Urinary bladder (tissue), 3 donors: ENCODE measurements at regions not wholly inside any gene's neighbourhood (a gene's known extent, or its start where the extent isn't known, plus 50 kb on each side); places are given as distances from the start of the nearest gene placed in this dataset.
"Not testable (repeated sequence)": the region's sequence is repeated elsewhere in the genome, so short reads cannot be mapped to it uniquely, and the experiment has no call there.

Experiments
- DNase-seq: peaks from one replicate; pipeline ENCODE4 v3.0.0-alpha.2; 2015; ENCODE audit errors: extremely low spot score
- H3K27ac ChIP-seq: one replicate; pipeline ENCODE4 v1.5.1; 2013; ENCODE audit warnings: low read depth, mild to moderate bottlenecking, moderate library complexity
- H3K36me3 ChIP-seq: one replicate; pipeline ENCODE4 v1.6.1; 2013; ENCODE audit warnings: mild to moderate bottlenecking, moderate library complexity; ENCODE audit not compliant: insufficient read depth
- H3K4me1 ChIP-seq: one replicate; pipeline ENCODE4 v1.6.1; 2013; ENCODE audit warnings: mild to moderate bottlenecking, moderate library complexity; ENCODE audit not compliant: insufficient read depth
- H3K4me3 ChIP-seq: one replicate; pipeline ENCODE4 v1.5.1; 2013; ENCODE audit warnings: low read depth, low read length
- WGBS: extraction: QIAGEN DNeasy Blood & Tissue Kit; methylation state at CpG from one replicate; pipeline ENCODE4 v1.1.7; 2013; 5-methylcytosine and 5-hydroxymethylcytosine counted together
- donor health status: healthy with polysubstance abuse.
- donor health status: healthy.

DNA sequence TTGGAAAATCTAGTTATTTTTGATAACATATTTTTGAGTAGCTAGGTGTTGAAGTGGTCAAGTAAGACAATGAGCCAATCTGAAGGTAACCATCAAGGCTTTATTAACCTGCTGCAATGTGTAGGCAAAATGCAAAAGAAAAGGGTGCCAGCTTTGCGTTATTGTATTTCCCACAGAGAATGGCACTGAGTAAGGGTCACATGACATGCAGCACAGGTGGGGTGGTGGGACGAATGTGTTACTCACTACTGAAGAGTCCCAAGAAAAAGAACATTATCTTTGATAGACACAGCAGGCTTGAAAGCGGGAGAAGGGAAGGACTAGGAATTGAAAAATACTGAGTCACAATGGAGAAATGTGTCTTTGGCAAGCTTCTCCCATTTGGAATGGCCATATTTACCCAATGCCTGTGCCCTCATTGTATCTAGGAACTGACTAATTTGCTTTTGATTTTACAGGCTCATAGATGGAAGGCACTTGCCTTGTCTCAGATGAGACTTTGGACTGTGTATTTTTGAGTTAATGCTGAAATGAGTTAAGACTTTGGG lies 898.6 kb upstream of the POT1 start:
- H3K36me3 ChIP-seq, result no peaks in the 10 kb centered on the region
- DNase-seq, result no peak
- H3K4me3 ChIP-seq, result no peak overlapping the region
- 83% methylated on average over 3 of the region's 3 CpGs for WGBS
- H3K27ac ChIP-seq, result no peak overlapping the region
- no peaks in the 10 kb centered on the region for H3K4me1 ChIP-seq

DNA sequence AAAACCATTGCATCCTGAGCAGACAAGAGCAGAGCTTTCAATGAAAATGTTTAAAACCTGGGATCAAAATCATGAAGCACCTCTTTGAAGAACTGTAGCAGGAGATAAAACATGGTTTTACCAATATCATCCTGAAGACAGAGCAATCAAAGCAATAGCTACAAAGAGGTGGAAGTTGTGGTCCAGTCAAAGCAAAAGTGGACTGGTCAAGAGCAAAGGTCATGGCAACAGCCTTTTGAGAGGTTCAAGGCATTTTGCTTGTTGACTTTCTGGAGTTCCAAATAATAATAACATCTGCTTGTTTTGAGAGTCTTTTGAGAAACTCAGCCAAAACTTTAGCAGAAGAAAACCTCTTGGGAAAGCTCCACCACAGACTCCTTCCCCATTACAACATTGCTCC lies 893.9 kb upstream of the POT1 start:
- no peak overlapping the region for H3K27ac ChIP-seq
- no peak for DNase-seq
- no peak overlapping the region for H3K4me3 ChIP-seq
- no peaks in the 10 kb centered on the region for H3K36me3 ChIP-seq
- H3K4me1 ChIP-seq, result no peaks in the 10 kb centered on the region

DNA sequence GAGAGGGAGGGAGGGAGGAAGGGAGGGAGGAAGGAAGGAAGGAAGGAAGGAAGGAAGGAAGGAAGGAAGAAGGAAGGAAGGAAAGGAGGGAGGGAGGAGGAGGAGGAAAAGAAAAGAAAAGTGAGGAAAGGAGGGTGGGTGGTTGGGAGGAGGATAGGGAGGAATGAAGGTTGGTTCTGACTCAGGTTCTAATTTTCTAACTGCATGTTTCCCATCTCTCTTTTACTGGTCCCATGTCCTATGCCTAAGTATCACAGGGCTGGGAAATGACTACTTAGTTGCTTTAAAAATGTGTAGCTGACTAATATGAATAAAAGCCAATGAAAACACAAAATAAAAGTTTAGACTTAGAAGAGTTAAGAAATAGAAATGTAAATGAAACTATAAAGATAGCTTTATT lies 890.9 kb upstream of the POT1 start:
- DNase-seq, result no peak
- Histone ChIP-seq H3K36me3 (no peaks in the 10 kb centered on the region), H3K4me1 (no peaks in the 10 kb centered on the region), H3K4me3 (no peak overlapping the region), H3K27ac (no peak overlapping the region)

DNA sequence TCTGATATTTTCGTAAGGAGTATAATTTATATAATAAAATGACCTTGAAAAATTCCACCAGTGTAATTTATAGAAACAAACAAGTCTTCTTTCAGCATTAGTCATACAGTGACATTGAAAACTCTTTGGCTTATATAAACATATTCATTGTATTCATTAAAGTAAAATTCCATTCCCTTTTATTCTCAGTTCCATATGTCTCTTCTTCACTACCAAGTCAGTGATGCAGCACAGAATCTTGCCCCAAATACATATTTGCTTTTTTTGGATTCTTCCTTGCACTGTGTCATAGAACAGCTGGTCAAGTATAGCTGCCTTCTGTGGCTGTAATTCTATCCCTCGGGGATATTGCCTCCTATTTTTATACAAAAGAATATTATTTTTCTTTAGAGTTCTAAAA lies 884.5 kb upstream of the POT1 start:
- Histone ChIP-seq H3K4me3 (no peak overlapping the region), H3K27ac (no peak overlapping the region), H3K36me3 (no peaks in the 10 kb centered on the region), H3K4me1 (no peaks in the 10 kb centered on the region)
- WGBS, result 22% methylated on average over 2 of the region's 2 CpGs
- no peak for DNase-seq

DNA sequence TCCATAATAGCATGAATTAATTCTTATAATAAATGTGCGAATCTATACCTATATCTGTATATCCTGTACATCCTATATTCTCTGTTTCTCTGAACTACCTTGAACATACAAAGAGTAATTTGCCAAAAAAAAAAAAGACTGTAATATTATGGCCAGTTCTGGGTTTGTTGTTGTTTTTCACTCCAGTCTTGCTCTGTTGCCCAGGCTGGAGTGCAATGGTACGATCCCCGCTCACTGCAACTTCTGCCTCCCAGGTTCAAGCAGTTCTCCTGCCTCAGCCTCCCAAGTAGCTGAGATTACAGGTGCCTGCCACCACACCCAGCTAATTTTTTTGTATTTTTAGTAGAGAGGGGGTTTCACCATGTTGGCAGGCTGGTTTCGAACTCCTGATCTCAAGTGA lies 876.9 kb upstream of the POT1 start:
- H3K36me3 ChIP-seq, H3K4me1 ChIP-seq, DNase-seq, H3K4me3 ChIP-seq, H3K27ac ChIP-seq: not testable (repeated sequence)
- WGBS, result 93% methylated on average over 4 of the region's 4 CpGs

DNA sequence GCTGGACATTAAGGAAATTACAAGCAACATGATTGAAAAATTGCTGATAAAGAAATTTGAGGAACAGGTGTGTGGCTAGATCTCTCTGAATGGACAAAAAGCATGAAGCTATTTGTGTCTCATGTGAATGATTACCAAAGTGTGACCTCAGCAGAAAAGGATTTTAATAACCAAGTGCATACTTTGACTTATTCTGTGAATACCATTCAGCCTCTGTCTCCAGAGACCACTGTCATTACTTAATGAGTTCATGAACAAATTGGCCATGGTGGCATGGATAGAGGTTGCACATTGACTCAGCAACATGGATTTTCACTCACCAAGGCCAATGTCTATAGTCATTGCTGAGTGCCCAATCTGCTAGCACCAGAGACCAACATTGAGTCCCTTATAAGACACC lies 874.6 kb upstream of the POT1 start:
- Histone ChIP-seq H3K4me1 (no peaks in the 10 kb centered on the region), H3K36me3 (no peaks in the 10 kb centered on the region), H3K4me3 (no peak overlapping the region), H3K27ac (no peak overlapping the region)
- DNase-seq, result no peak

DNA sequence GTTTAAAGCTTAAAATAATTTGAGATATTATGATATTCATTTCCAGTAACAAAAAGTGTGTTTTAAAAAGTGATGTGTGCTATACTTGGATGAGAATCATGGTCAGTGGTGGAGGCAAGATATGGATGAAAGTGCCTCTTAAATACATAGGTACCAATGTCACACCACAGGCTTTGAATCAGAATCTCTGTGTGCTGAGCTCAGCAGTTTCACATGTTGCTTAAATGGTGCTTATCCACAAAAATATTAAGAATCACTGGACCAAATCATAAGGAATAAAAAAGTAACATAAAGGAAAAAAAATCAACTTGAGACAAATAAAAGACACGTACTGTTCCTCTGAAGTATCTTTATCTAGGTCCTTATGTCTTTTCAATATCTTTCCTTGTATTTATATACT lies 850.5 kb upstream of the POT1 start:
- Histone ChIP-seq H3K4me3 (no peak overlapping the region), H3K4me1 (no peaks in the 10 kb centered on the region), H3K27ac (no peak overlapping the region), H3K36me3 (no peaks in the 10 kb centered on the region)
- DNase-seq, result no peak
- 70% methylated on average over 1 of the region's 1 CpG for WGBS

DNA sequence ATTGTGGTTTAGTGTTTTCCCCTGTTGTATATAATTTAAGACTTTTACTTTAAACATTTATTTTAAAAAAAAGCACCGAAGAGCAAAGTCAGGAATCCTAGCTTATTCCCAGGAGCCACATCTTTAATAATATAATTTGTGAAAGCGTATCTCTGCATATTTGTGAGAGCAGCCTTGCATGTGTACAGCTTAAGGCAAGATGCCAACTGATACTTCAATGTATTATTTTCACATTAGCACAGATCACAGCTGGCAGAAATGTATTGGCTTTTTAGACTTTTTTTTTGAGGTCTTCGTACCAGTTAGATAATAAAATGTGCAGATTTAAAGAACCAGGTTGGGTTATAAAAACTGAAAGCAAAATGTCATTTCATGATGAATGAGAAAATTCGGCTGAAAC lies 845.7 kb upstream of the POT1 start:
- H3K36me3 ChIP-seq, result no peaks in the 10 kb centered on the region
- WGBS, result 45% methylated on average over 4 of the region's 4 CpGs
- no peak for DNase-seq
- H3K4me3 ChIP-seq, result no peak overlapping the region
- H3K27ac ChIP-seq, result no peak overlapping the region
- no peaks in the 10 kb centered on the region for H3K4me1 ChIP-seq

DNA sequence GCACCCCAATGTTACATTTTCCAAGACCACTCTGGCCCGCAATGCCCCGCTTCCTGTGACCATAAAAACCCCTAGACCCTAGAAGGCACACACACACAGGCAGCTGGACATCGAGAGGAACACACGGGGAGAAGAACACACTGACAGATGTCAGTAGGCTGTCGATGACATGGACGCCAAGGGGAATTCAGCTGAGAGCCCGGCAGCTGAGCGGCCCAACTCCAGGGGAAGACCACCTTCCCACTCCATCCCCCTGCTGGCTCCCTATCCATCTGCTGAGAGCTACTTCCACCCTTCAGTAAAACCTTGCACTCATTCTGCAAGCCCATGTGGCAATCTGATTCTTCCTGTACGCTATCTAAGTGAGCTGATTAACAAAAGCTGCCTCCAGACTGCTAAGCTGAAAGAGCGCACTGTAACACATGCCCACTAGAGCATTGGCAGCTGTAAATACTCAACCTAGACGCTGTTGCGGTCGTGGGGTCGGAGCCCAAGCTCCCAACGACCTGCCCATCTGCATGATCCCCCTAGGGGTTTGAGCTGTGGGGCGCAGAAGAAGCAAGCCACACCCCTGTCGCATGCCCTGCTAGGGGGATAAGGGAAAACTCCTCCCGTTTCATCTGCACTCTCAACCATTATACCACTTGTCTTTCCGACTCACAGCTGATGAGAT lies 843.6 kb upstream of the POT1 start:
- DNase-seq, result no peak
- H3K4me3 ChIP-seq, result no peak overlapping the region
- no peaks in the 10 kb centered on the region for H3K36me3 ChIP-seq
- 61% methylated on average over 19 of the region's 19 CpGs for WGBS
- no peaks in the 10 kb centered on the region for H3K4me1 ChIP-seq
- no peak overlapping the region for H3K27ac ChIP-seq

DNA sequence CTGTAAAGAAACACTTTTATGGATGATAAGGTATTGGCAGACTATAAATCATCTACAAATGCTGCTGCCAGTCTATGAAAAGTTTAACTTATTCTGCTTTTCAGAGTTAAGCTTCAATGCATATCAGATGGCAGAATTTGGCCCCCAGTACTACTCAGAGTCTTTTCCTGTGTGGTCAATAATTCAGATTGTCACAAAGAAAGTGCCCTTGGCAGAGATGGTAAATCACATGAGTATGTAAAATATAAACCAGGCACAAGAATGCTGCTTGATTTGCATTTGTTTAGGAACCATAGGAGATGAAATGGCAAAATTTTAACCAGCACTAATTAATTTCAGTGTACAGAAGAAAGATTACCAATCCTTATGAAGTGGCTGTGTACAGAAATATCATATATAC lies 818.3 kb upstream of the POT1 start:
- no peak for DNase-seq
- no peak overlapping the region for H3K4me3 ChIP-seq
- no peaks in the 10 kb centered on the region for H3K36me3 ChIP-seq
- H3K4me1 ChIP-seq, result no peaks in the 10 kb centered on the region
- H3K27ac ChIP-seq, result no peak overlapping the region

DNA sequence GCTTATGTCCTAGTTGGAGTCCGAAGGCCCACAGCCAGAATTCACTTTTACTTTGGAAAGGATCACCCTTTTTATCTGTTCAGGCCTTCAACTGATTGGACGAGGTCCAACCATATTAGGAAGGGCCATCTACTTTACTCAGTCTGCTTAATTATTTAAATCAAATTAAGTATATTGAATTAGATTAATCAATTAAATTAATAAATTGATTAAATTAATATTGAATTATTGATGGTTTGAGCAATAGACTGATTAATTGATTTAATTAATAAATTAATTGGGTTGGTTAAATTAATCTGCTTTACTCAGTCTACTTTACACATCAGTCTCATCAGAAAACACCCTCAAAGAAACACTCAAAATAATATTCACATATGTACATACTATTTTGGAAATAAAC lies 816.9 kb upstream of the POT1 start:
- no peak overlapping the region for H3K27ac ChIP-seq
- 80% methylated on average over 2 of the region's 2 CpGs for WGBS
- H3K4me1 ChIP-seq, result no peaks in the 10 kb centered on the region
- H3K4me3 ChIP-seq, result no peak overlapping the region
- no peak for DNase-seq
- H3K36me3 ChIP-seq, result no peaks in the 10 kb centered on the region

DNA sequence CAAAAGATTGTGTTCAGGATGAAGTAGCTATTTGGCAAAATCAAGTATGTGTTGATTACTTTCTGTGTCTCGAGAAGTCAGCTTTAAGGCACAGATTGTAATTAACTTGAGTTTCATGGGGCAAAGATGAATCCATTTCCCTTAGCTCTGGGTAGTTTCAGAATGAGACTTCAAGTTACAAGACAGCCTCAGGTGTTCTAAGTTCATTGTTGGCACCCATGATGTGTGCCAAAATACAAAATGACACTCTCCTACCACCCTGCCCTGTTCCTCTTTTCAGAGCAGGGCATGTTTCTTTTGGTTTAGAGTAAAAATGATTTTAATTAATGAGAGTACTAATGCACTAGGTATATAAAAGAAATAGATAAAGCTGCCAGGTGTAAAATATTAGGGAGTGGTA lies 797.6 kb upstream of the POT1 start:
- no peak overlapping the region for H3K4me3 ChIP-seq
- no peak for DNase-seq
- H3K36me3 ChIP-seq, result no peaks in the 10 kb centered on the region
- WGBS, result 87% methylated on average over 1 of the region's 1 CpG
- H3K4me1 ChIP-seq, result no peaks in the 10 kb centered on the region
- H3K27ac ChIP-seq, result no peak overlapping the region

DNA sequence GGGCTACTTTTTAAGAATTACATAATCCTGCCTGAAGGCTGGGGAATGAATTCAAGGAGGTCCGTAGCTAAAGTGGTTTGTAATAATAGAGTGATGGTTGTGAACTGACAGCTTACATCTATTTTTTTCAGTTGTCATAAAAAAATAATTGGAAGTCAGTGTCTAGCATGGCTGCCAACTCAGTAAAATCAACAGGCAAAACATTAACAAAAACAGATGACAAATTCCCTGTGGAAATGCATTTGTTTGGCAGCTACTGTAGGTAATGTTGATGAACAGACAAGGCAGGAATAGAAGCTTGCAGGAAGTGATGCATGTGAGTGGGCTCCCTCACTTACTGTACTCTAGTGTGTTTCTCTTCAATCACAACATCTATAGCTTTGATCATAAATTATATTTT lies 766.0 kb upstream of the POT1 start:
- DNase-seq, result no peak
- Histone ChIP-seq H3K4me3 (no peak overlapping the region), H3K27ac (no peak overlapping the region), H3K4me1 (no peaks in the 10 kb centered on the region), H3K36me3 (no peaks in the 10 kb centered on the region)
- 59% methylated on average over 1 of the region's 1 CpG for WGBS

DNA sequence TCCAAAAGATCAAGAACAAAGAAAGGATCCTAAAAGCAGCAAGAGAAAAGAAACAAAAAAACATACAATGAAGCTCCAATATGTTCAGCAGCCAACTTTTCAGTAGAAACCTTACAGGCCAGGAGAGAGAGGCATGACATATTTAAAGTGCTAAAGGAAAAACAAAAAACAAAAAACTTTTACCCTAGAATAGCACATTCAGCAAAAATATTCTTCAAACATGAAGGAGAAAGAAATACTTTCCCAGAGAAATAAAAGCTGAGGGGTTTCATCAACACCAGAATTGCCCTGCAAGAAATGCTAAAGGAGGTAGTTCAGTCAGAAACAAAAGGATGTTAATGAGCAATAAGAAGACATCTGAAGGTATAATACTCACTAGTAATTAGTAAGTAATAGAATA lies 753.5 kb upstream of the POT1 start:
- Histone ChIP-seq H3K4me1 (no peaks in the 10 kb centered on the region), H3K36me3 (no peaks in the 10 kb centered on the region), H3K4me3 (no peak overlapping the region), H3K27ac (no peak overlapping the region)
- DNase-seq, result no peak

DNA sequence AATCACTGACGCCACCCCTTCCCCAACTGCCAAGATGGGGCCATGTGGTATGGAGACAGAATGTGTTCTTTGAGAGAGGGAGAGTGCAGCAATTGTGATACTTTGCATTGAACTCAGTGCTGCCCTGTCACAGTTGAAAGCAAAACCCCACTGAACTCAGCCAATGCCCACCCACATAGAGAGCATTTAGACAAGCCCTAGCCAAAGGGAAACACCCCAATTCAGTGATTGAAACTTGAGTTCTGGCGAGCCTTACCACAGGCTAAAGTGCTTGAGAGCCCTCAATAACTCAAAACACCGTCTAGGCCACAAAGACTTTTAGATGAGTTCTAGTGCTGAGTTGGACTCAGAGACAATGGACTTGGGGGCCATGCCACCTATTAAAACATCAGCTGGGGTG lies 751.9 kb upstream of the POT1 start:
- Histone ChIP-seq H3K27ac (no peak overlapping the region), H3K36me3 (no peaks in the 10 kb centered on the region), H3K4me3 (no peak overlapping the region), H3K4me1 (no peaks in the 10 kb centered on the region)
- 78% methylated on average over 3 of the region's 3 CpGs for WGBS
- no peak for DNase-seq
